Neural crest cell (in vitro differentiated cells): ENCODE measurements at regions not wholly inside any gene's neighbourhood (a gene's known extent, or its start where the extent isn't known, plus 50 kb on each side); places are given as distances from the start of the nearest gene placed in this dataset.
"Not testable (repeated sequence)": the region's sequence is repeated elsewhere in the genome, so short reads cannot be mapped to it uniquely, and the experiment has no call there.

ENCODE experiments used
- DNase-seq: peaks from one replicate; pipeline ENCODE4 v3.0.0; 2021; ENCODE audit warnings: low read depth, mixed read lengths, low spot score
- H3K27ac Mint-ChIP-seq: one replicate; pipeline ENCODE4 v1.8.0; 2021; ENCODE audit warnings: mild to moderate bottlenecking, mixed read lengths; ENCODE audit not compliant: unreplicated experiment
- H3K27me3 Mint-ChIP-seq: 2 replicates; pipeline ENCODE4 v1.8.0; 2021; ENCODE audit warnings: low read depth, mild to moderate bottlenecking, mixed read lengths
- H3K36me3 Mint-ChIP-seq: 2 replicates; pipeline ENCODE4 v1.8.0; 2021; ENCODE audit warnings: low read depth, mild to moderate bottlenecking, mixed read lengths
- H3K4me1 Mint-ChIP-seq: 2 replicates; pipeline ENCODE4 v1.8.0; 2021; ENCODE audit warnings: mixed read lengths
- H3K4me3 Mint-ChIP-seq: one replicate; pipeline ENCODE4 v1.8.0; 2021; ENCODE audit warnings: mild to moderate bottlenecking, mixed read lengths
- H3K9me3 Mint-ChIP-seq: 2 replicates; pipeline ENCODE4 v1.8.0; 2021; ENCODE audit warnings: mixed read lengths
- CTCF ChIP-seq: fragments of 200-600 bp; sonication (generic); conservative IDR thresholded peaks from 2 replicates; pipeline ENCODE4 v1.5.0; 2021; ENCODE audit warnings: antibody characterized with exemption, mild to moderate bottlenecking

DNA sequence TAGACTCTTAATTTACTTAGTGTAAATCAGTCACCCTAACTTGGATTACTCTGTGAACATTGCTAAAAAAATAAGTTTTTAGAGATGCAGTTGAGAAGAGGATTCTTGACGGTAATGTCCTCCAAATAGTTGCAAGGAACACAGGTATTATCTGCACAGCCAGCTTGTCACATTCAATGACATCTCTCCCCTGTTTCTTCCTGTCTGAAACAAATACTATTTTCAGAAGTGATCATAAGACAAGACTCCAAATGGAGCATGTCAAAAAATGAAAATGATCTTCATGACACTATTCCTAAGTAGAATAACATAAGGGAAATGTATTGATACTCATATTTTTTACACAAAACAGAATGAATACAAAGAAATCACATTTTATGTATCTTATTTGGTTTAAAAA lies 227.9 kb upstream of the CHD1 start:
- TF ChIP-seq CTCF, result no peak
- Mint-ChIP-seq H3K27ac (no peak overlapping the region), H3K36me3 (no peaks in the 10 kb centered on the region), H3K4me3 (no peak overlapping the region), H3K27me3 (peaks cover 6% of the 10 kb centered on the region), H3K9me3 (no peaks in the 10 kb centered on the region), H3K4me1 (no peaks in the 10 kb centered on the region)
- DNase-seq, result no peak

GRCh38 chr5:99143283-99143795 lies 214.5 kb upstream of the CHD1 start:
- H3K4me1 Mint-ChIP-seq, H3K27me3 Mint-ChIP-seq, H3K27ac Mint-ChIP-seq, DNase-seq, H3K36me3 Mint-ChIP-seq, H3K4me3 Mint-ChIP-seq: not testable (repeated sequence)
- H3K9me3 Mint-ChIP-seq, result peaks cover 20% of the 10 kb centered on the region

- peaks cover 14% of the 10 kb centered on the region for H3K9me3 Mint-ChIP-seq
Measured at GRCh38 chr5:99141534-99142128, 212.8 kb upstream of the CHD1 start.

DNA sequence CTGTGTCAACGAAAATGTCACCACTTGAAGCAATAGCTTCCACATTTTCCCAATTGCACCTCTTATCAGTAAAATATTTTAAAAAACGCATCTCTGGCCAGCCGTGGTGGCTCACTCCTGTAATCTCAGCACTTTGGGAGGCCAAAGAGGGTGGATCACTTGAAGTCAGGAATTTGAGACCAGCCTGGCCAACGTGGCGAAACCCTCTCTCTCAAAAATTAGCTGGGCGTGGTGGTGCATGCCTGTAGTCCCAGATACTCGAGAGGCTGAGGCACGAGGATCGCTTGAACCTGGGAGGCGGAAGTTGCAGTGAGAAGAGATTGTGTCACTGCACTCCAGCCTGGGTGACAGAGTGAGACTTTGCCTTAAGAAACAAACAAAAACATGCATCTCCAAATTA lies 210.1 kb upstream of the CHD1 start:
- no peak overlapping the region for H3K4me3 Mint-ChIP-seq
- H3K4me1 Mint-ChIP-seq, result no peaks in the 10 kb centered on the region
- peaks cover 7% of the 10 kb centered on the region for H3K9me3 Mint-ChIP-seq
- DNase-seq, result no peak
- no peak for TF ChIP-seq CTCF
- H3K27ac Mint-ChIP-seq, result no peak overlapping the region
- H3K36me3 Mint-ChIP-seq, result peaks cover 4% of the 10 kb centered on the region
- H3K27me3 Mint-ChIP-seq, result peaks cover 6% of the 10 kb centered on the region

More at GRCh38 chr5:99141534-99142128, 212.8 kb upstream of the CHD1 start:
- Mint-ChIP-seq H3K27me3 (peaks cover 3% of the 10 kb centered on the region), H3K4me3 (no peak overlapping the region), H3K27ac (no peak overlapping the region), H3K4me1 (no peaks in the 10 kb centered on the region), H3K36me3 (peaks cover 4% of the 10 kb centered on the region)
- no peak for TF ChIP-seq CTCF
- no peak for DNase-seq

GRCh38 chr5:99133921-99134320 lies 205.1 kb upstream of the CHD1 start:
- DNase-seq, result no peak
- no peak for TF ChIP-seq CTCF
- no peak overlapping the region for H3K4me3 Mint-ChIP-seq
- no peak overlapping the region for H3K27ac Mint-ChIP-seq
- H3K27me3 Mint-ChIP-seq, result peaks cover 6% of the 10 kb centered on the region
- H3K4me1 Mint-ChIP-seq, result no peaks in the 10 kb centered on the region
- no peaks in the 10 kb centered on the region for H3K36me3 Mint-ChIP-seq
- H3K9me3 Mint-ChIP-seq, result no peaks in the 10 kb centered on the region

- no peak overlapping the region for H3K4me3 Mint-ChIP-seq
- H3K9me3 Mint-ChIP-seq, result no peaks in the 10 kb centered on the region
- H3K4me1 Mint-ChIP-seq, result no peaks in the 10 kb centered on the region
- no peak for DNase-seq
- no peak overlapping the region for H3K27ac Mint-ChIP-seq
- TF ChIP-seq CTCF, result no peak
- no peaks in the 10 kb centered on the region for H3K27me3 Mint-ChIP-seq
- H3K36me3 Mint-ChIP-seq, result no peaks in the 10 kb centered on the region
Measured at GRCh38 chr5:99129768-99130501, 201.1 kb upstream of the CHD1 start.
